HG02938 (cell line): ENCODE measurements at regions not wholly inside any gene's neighbourhood (a gene's known extent, or its start where the extent isn't known, plus 50 kb on each side); places are given as distances from the start of the nearest gene placed in this dataset.

Source experiments
- ATAC-seq: cut with Tn5 transposase; IDR thresholded peaks from one replicate; pipeline ENCODE4 v1.9.1; 2021; ENCODE audit warnings: mild to moderate bottlenecking, moderate library complexity; ENCODE audit not compliant: unreplicated experiment

DNA sequence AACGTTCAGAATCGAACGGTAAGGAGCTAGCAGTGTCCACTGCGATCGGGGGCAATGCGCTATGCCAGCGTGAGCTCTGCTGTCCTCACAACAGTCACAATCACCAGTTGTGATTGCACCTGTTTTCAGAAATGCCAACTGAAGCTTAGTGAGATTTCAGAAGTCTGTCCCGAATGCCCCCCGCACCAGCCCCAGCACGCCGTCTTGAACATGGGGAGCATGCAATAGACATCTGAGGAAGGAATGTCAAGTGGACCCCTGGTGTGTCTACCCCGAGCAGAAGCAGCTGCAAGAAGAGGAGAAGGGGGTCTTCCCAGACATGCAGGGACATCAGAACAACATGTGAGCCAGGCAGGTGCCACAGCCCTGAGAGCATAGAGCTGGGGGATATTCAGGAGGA is 125.7 kb upstream of the CHST15 start:
- no peak for ATAC-seq

GRCh38 chr10:124217906-124218804 is 124.8 kb upstream of the CHST15 start:
- ATAC-seq: no peak

- no peak for ATAC-seq
Observed at GRCh38 chr10:124217031-124217430, 123.6 kb upstream of the CHST15 start.

DNA sequence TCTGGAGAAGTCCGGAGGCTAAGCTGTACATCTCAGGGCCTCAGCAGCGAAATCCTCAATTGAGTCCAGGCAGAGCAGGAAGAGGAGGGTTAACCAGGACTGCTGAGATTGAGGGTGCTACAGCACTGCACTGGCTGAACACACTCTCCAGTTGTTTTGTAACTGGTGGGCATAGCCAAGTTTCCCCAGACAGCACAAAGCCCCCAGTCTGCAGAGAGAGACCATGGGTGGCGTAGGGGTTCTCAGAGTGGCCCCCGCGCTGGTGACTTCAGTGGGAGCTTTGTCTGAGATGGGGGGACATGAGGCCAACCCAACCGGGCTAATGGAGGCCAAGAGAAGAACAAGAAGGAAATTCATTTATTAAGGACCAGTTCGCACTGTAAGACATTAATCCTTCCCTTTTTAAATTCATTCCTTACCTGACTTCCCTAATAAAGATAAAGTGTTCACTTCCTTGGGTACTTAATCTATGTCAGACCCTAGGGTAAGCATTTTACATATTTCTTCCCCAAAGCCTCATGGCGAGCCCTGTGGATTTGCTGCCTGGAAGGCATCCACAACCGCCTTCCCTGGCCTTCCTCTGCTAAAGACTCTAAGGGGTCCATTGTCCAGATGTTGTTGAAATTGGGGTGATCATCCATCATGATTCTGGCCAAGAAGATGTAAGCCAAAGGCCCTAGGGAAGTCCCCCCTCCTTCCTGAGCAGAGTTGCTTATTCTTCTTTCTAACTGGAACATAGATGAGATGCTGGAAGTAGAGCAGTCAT is 121.4 kb upstream of the CHST15 start:
- ATAC-seq: no peak

GRCh38 chr10:124213899-124214510 is 120.6 kb upstream of the CHST15 start:
- ATAC-seq: no peak

DNA sequence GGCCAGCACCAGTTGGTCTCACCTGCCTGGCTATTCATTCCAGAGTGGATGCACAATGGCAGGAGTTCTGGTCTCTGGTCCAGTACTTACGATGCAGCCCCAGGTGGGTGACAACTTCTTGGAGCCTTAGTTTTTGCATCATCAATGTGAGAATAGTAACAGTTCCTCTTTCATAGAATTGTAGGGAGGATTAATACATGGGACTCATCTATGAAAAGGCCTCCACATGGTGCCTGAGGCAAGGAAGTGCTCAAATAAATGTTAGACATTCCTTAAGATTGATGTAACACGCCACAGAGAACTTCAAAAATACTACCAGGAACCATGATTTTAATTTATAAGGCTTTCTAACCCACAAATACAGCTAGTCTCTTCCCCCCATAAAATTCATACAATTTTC is 120.1 kb upstream of the CHST15 start:
- ATAC-seq: no peak

DNA sequence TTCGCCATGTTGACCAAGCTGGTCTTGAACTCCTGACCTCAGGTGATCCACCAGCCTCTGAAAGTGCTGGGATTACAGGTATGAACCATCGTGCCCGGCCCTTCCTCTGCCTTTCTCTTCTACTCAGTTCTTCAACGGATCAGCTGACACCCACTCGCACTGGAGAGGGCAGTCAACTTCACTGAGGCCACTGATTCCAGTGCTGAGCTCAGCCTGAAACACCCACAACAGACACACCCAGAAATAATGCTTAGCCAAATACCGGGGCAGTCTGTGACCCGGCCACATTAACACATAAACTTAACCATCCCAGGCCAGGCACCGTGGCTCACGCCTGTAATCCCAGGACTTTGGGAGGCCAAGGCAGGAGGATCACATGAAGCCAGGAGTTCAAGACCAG is 119.3 kb upstream of the CHST15 start:
- no peak for ATAC-seq

- ATAC-seq: no peak
Observed at GRCh38 chr10:124211921-124212320, 118.5 kb upstream of the CHST15 start.

- ATAC-seq: no peak
Observed at GRCh38 chr10:124210263-124210662, 116.9 kb upstream of the CHST15 start.

- no peak for ATAC-seq
Observed at GRCh38 chr10:124207391-124207790, 114.0 kb upstream of the CHST15 start.

GRCh38 chr10:124206616-124207015 is 113.2 kb upstream of the CHST15 start:
- ATAC-seq: no peak

GRCh38 chr10:124205432-124205831 is 112.0 kb upstream of the CHST15 start:
- ATAC-seq: no peak

DNA sequence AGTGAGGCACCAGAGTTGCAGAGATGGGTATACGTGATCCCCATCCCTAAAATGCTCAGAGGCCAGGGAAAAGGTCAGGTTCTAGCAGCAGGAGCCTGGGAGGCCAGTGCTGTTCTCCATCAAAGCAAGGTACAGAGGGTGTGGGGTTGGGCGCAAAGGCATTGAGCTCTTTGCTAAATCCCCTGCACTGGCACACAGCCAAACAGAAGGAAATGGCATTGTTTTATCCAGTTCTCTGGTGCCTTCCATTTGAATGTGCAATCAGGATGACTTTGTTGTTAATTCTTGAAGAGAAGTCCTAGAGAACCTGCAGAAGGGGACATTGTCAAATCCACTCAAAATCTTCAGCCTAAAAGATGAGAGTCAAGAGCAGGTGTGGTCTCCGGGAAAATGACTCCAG is 111.3 kb upstream of the CHST15 start:
- no peak for ATAC-seq

GRCh38 chr10:124200011-124200410 is 106.6 kb upstream of the CHST15 start:
- no peak for ATAC-seq

- ATAC-seq: no peak
Observed at GRCh38 chr10:124198871-124199270, 105.5 kb upstream of the CHST15 start.

DNA sequence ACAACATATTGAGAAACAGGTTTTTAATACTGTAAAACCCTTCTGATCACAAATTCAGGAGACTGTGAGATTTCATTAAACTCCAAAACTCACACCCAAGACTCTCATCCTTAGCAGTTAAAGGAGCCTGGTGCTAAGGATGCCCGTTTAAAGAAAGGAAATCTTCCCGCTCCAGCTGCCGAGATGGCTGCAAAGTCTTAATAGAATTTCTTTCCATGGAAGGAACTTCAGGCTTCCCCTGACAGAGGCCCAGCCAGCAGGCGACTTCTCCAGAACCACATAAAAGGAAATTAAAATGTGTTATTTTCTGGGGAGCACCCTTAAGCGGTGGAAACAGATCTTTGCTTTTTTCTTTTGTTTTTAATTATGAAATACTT is 104.7 kb upstream of the CHST15 start:
- ATAC-seq: no peak

DNA sequence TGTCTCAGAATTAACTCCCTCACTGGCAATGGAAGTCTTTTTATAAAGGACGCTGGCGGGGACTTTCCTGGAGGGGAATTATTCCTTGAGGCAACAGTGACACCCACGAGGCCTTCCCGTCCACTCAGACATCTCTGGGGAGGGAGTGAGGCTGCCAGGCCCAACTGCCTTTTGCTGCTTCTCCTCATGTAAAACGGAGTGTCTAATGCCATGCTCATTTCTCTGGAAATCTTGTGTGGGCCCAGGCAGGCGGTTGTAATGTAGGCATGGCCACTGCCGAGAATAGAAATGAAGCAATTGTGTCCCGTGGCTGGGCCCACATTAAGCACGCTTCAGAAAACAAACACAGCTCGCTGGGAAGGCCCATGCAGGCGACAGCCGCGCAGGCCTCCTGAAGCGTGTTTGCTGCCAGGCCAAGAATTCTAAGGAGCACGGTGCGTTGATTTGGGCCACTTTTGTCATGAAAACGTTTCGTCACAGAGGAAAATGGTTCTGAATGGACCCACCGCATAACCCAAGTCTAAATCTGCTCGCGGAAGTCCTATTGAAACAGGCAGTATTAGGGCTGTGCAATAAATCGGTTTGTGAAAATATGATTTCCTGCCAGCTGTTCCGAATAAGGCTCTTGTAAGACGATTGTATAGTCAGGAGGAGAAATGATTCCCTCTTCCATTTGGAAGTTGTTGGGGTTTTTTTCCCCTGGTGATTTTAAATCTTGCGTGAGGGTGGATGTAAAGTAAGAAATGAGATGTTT is 104.2 kb upstream of the CHST15 start:
- ATAC-seq: no peak

DNA sequence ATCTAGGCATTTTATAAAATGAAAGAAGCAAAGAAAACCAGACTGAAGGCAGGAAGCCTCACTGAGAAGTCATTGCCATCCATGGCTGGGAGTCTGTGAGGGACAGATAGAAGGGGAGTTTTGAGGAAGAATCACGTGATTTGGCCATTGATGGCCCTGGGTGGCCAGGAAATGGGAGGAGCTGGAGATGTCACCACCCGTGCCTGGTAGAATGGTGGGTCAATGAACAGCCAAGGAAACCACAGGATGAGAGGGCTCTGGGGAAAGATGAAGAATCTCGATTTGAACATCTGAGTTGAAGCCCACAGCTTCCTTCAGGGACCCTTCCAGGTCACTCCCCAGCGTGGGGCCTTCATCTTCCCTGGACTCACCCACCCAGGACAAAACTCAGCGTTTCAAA is 103.3 kb upstream of the CHST15 start:
- no peak for ATAC-seq

GRCh38 chr10:124194199-124194824 is 100.9 kb upstream of the CHST15 start:
- no peak for ATAC-seq

DNA sequence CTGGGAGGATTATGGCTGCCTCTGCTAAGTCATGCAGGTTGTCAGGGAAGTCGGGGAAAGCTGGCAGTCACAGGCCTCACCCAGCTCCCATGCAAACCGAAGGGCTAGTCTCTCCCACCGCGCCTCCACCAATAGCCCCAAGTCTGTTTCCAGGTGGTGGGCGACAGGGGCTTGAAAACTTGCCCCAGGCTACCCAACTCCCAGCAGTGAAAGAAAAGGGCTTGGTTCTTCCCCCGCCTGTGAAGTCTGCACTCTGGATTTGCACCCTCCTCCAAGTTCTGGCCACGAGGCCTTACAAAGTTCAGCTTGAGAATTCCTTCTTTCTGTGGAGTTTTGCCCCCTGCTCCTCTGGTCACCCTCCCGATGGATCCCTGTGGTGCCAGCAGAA is 99.9 kb upstream of the CHST15 start:
- ATAC-seq: no peak
